ENCODE measurements at regions not wholly inside any gene's neighbourhood (a gene's known extent, or its start where the extent isn't known, plus 50 kb on each side); places are given as distances from the start of the nearest gene placed in this dataset.

GRCh38 chr2:220586980-220587530 is 959.6 kb downstream of the SLC4A3 start:
- H3K9me3 ChIP-seq (ENCODE audit: control insufficient read depth, low read length), result no peaks in the 10 kb centered on the region
- H2BK12ac ChIP-seq (ENCODE audit: low read length in 2 of 2), result no peak overlapping the region
- peak overlapping the region; percentile 16 for H3K4me2 ChIP-seq (ENCODE audit: low read length, poor library complexity, severe bottlenecking)
- no peak overlapping the region for H4K8ac ChIP-seq (ENCODE audit: low read length)
- H2AFZ ChIP-seq (ENCODE audit: low read depth, low read length), result no peak overlapping the region
- no peaks in the 10 kb centered on the region for H3K4me1 ChIP-seq (ENCODE audit: control insufficient read depth, insufficient read depth, low read depth, low read length)
- H3K14ac ChIP-seq (ENCODE audit: low read length in 2 of 2), result no peak overlapping the region
- H3K23ac ChIP-seq (ENCODE audit: low read length in 2 of 2), result no peak overlapping the region
- H3K79me1 ChIP-seq (replicated peaks; ENCODE audit: low read length, poor library complexity, severe bottlenecking), result no peaks in the 10 kb centered on the region
- no peak overlapping the region for H2AK5ac ChIP-seq (ENCODE audit: low read length, severe bottlenecking)
- H2BK15ac ChIP-seq (ENCODE audit: low read depth, poor library complexity, severe bottlenecking), result no peak overlapping the region
- H3K9ac ChIP-seq (ENCODE audit: low read length), result no peak overlapping the region
- H2BK120ac ChIP-seq (ENCODE audit: low read depth, low read length), result no peak overlapping the region
- no peak overlapping the region for H2BK5ac ChIP-seq (ENCODE audit: low read depth, low read length, poor library complexity, severe bottlenecking)
- H3K36me3 ChIP-seq (ENCODE audit: control insufficient read depth in 1 of 2, insufficient read depth in 2 of 2, low read depth in 1 of 2, low read length in 2 of 2), result no peaks in the 10 kb centered on the region
- H3K18ac ChIP-seq (ENCODE audit: low read depth in 1 of 2, low read length in 2 of 2), result no peak overlapping the region
- WGBS, result 81% methylated on average over 5 of the region's 5 CpGs
- DNase-seq, result peak; percentile 5
- no peak overlapping the region for H3K4ac ChIP-seq (ENCODE audit: low read depth in 1 of 2, low read length in 2 of 2)
- H3K27me3 ChIP-seq (ENCODE audit: control insufficient read depth in 1 of 2, insufficient read depth in 1 of 2, low read length in 2 of 2), result no peaks in the 10 kb centered on the region
- no peak overlapping the region for H3K4me3 ChIP-seq (ENCODE audit: insufficient read depth in 1 of 2, low read depth in 1 of 2, low read length in 2 of 2)
- no peak overlapping the region for H4K91ac ChIP-seq (ENCODE audit: low read length)
- H3K27ac ChIP-seq (ENCODE audit: low read length, poor library complexity, severe bottlenecking), result no peak overlapping the region

GRCh38 chr2:220588148-220588547 is 960.7 kb downstream of the SLC4A3 start:
- H2AK5ac ChIP-seq (ENCODE audit: low read length, severe bottlenecking), result no peak overlapping the region
- no peak for DNase-seq
- no peak overlapping the region for H3K14ac ChIP-seq (ENCODE audit: low read length in 2 of 2)
- H3K9me3 ChIP-seq (ENCODE audit: control insufficient read depth, low read length), result no peaks in the 10 kb centered on the region
- no peak overlapping the region for H3K18ac ChIP-seq (ENCODE audit: low read depth in 1 of 2, low read length in 2 of 2)
- H3K27me3 ChIP-seq (ENCODE audit: control insufficient read depth in 1 of 2, insufficient read depth in 1 of 2, low read length in 2 of 2), result no peaks in the 10 kb centered on the region
- H3K36me3 ChIP-seq (ENCODE audit: control insufficient read depth in 1 of 2, insufficient read depth in 2 of 2, low read depth in 1 of 2, low read length in 2 of 2), result no peaks in the 10 kb centered on the region
- 96% methylated on average over 5 of the region's 5 CpGs for WGBS
- no peak overlapping the region for H3K23ac ChIP-seq (ENCODE audit: low read length in 2 of 2)
- no peak overlapping the region for H3K4me2 ChIP-seq (ENCODE audit: low read length, poor library complexity, severe bottlenecking)
- no peak overlapping the region for H3K9ac ChIP-seq (ENCODE audit: low read length)
- no peak overlapping the region for H3K27ac ChIP-seq (ENCODE audit: low read length, poor library complexity, severe bottlenecking)
- no peak overlapping the region for H4K91ac ChIP-seq (ENCODE audit: low read length)
- no peak overlapping the region for H2AFZ ChIP-seq (ENCODE audit: low read depth, low read length)
- H3K4ac ChIP-seq (ENCODE audit: low read depth in 1 of 2, low read length in 2 of 2), result no peak overlapping the region
- no peak overlapping the region for H3K4me3 ChIP-seq (ENCODE audit: insufficient read depth in 1 of 2, low read depth in 1 of 2, low read length in 2 of 2)
- no peak overlapping the region for H2BK12ac ChIP-seq (ENCODE audit: low read length in 2 of 2)
- H4K8ac ChIP-seq (ENCODE audit: low read length), result no peak overlapping the region
- H2BK120ac ChIP-seq (ENCODE audit: low read depth, low read length), result no peak overlapping the region
- no peaks in the 10 kb centered on the region for H3K4me1 ChIP-seq (ENCODE audit: control insufficient read depth, insufficient read depth, low read depth, low read length)
- no peak overlapping the region for H2BK15ac ChIP-seq (ENCODE audit: low read depth, poor library complexity, severe bottlenecking)
- no peaks in the 10 kb centered on the region for H3K79me1 ChIP-seq (replicated peaks; ENCODE audit: low read length, poor library complexity, severe bottlenecking)
- H2BK5ac ChIP-seq (ENCODE audit: low read depth, low read length, poor library complexity, severe bottlenecking), result no peak overlapping the region

- H2AK5ac ChIP-seq (ENCODE audit: low read length, severe bottlenecking), result no peak overlapping the region
- H4K8ac ChIP-seq (ENCODE audit: low read length), result no peak overlapping the region
- H3K36me3 ChIP-seq (ENCODE audit: control insufficient read depth in 1 of 2, insufficient read depth in 2 of 2, low read depth in 1 of 2, low read length in 2 of 2), result no peaks in the 10 kb centered on the region
- no peak for DNase-seq
- no peak overlapping the region for H2BK5ac ChIP-seq (ENCODE audit: low read depth, low read length, poor library complexity, severe bottlenecking)
- no peak overlapping the region for H3K18ac ChIP-seq (ENCODE audit: low read depth in 1 of 2, low read length in 2 of 2)
- no peak overlapping the region for H3K4ac ChIP-seq (ENCODE audit: low read depth in 1 of 2, low read length in 2 of 2)
- no peaks in the 10 kb centered on the region for H3K79me1 ChIP-seq (replicated peaks; ENCODE audit: low read length, poor library complexity, severe bottlenecking)
- no peak overlapping the region for H4K91ac ChIP-seq (ENCODE audit: low read length)
- no peak overlapping the region for H3K27ac ChIP-seq (ENCODE audit: low read length, poor library complexity, severe bottlenecking)
- no peaks in the 10 kb centered on the region for H3K4me1 ChIP-seq (ENCODE audit: control insufficient read depth, insufficient read depth, low read depth, low read length)
- no peak overlapping the region for H2BK12ac ChIP-seq (ENCODE audit: low read length in 2 of 2)
- 83% methylated on average over 1 of the region's 1 CpG for WGBS
- H2AFZ ChIP-seq (ENCODE audit: low read depth, low read length), result no peak overlapping the region
- no peak overlapping the region for H2BK15ac ChIP-seq (ENCODE audit: low read depth, poor library complexity, severe bottlenecking)
- no peak overlapping the region for H3K14ac ChIP-seq (ENCODE audit: low read length in 2 of 2)
- no peaks in the 10 kb centered on the region for H3K9me3 ChIP-seq (ENCODE audit: control insufficient read depth, low read length)
- no peak overlapping the region for H2BK120ac ChIP-seq (ENCODE audit: low read depth, low read length)
- no peak overlapping the region for H3K4me3 ChIP-seq (ENCODE audit: insufficient read depth in 1 of 2, low read depth in 1 of 2, low read length in 2 of 2)
- H3K9ac ChIP-seq (ENCODE audit: low read length), result no peak overlapping the region
- no peaks in the 10 kb centered on the region for H3K27me3 ChIP-seq (ENCODE audit: control insufficient read depth in 1 of 2, insufficient read depth in 1 of 2, low read length in 2 of 2)
- H3K23ac ChIP-seq (ENCODE audit: low read length in 2 of 2), result no peak overlapping the region
- H3K4me2 ChIP-seq (ENCODE audit: low read length, poor library complexity, severe bottlenecking), result no peak overlapping the region
Measured at GRCh38 chr2:220590476-220590875, 963.0 kb downstream of the SLC4A3 start.

GRCh38 chr2:220593526-220593925 is 966.1 kb downstream of the SLC4A3 start:
- no peak for DNase-seq
- Histone ChIP-seq H3K14ac (ENCODE audit: low read length in 2 of 2) (no peak overlapping the region), H2BK15ac (ENCODE audit: low read depth, poor library complexity, severe bottlenecking) (no peak overlapping the region), H2AK5ac (ENCODE audit: low read length, severe bottlenecking) (no peak overlapping the region), H3K27me3 (ENCODE audit: control insufficient read depth in 1 of 2, insufficient read depth in 1 of 2, low read length in 2 of 2) (no peaks in the 10 kb centered on the region), H3K23ac (ENCODE audit: low read length in 2 of 2) (no peak overlapping the region), H3K4me3 (ENCODE audit: insufficient read depth in 1 of 2, low read depth in 1 of 2, low read length in 2 of 2) (no peak overlapping the region), H3K4me1 (ENCODE audit: control insufficient read depth, insufficient read depth, low read depth, low read length) (no peaks in the 10 kb centered on the region), H3K9me3 (ENCODE audit: control insufficient read depth, low read length) (no peaks in the 10 kb centered on the region), H4K8ac (ENCODE audit: low read length) (no peak overlapping the region), H2BK5ac (ENCODE audit: low read depth, low read length, poor library complexity, severe bottlenecking) (no peak overlapping the region), H2AFZ (ENCODE audit: low read depth, low read length) (no peak overlapping the region), H2BK12ac (ENCODE audit: low read length in 2 of 2) (no peak overlapping the region), H3K27ac (ENCODE audit: low read length, poor library complexity, severe bottlenecking) (no peak overlapping the region), H3K9ac (ENCODE audit: low read length) (no peak overlapping the region), H2BK120ac (ENCODE audit: low read depth, low read length) (no peak overlapping the region), H3K79me1 (replicated peaks; ENCODE audit: low read length, poor library complexity, severe bottlenecking) (no peaks in the 10 kb centered on the region), H3K18ac (ENCODE audit: low read depth in 1 of 2, low read length in 2 of 2) (no peak overlapping the region), H3K4ac (ENCODE audit: low read depth in 1 of 2, low read length in 2 of 2) (no peak overlapping the region), H3K36me3 (ENCODE audit: control insufficient read depth in 1 of 2, insufficient read depth in 2 of 2, low read depth in 1 of 2, low read length in 2 of 2) (no peaks in the 10 kb centered on the region), H3K4me2 (ENCODE audit: low read length, poor library complexity, severe bottlenecking) (no peak overlapping the region), H4K91ac (ENCODE audit: low read length) (no peak overlapping the region)
- no CpG with 5 or more reads among the region's 1 CpG for WGBS

All from mesenchymal stem cell (in vitro differentiated cells and primary cell).